GM12878 (cell line): ENCODE measurements at regions not wholly inside any gene's neighbourhood (a gene's known extent, or its start where the extent isn't known, plus 50 kb on each side); places are given as distances from the start of the nearest gene placed in this dataset.
A peak's percentile ranks its signal among the peaks of the same experiment; 100 is the strongest.

Experiments
- ATAC-seq: fragments of 200-7000 bp; cut with Tn5 transposase; 3 replicates; pipeline ENCODE4 v1.9.1; 2020; ENCODE audit warnings: mild to moderate bottlenecking, moderate library complexity
- BruUV-seq: library from RNA; stranded (reverse); fragments of 400-500 nt; replicated peaks from 2 replicates; lab custom pipeline; 2021; lab: Mats Ljungman, UMichigan
- CTCF ChIA-PET: fragments of 300-600 bp; sonication (Branson Sonifier 250); formaldehyde crosslinking; extraction: SDS; loops from one replicate; lab custom pipeline; 2021; ENCODE audit warnings: inconsistent platforms; lab: Yijun Ruan, JAX
- POLR2A ChIA-PET: fragments of 350-600 bp; formaldehyde crosslinking; extraction: SDS; loops from one replicate; lab custom pipeline; 2021; ENCODE audit warnings: inconsistent platforms; lab: Charles Lee
- RAD21 ChIA-PET: fragments of 300-600 bp; sonication (Branson Sonifier 250); formaldehyde crosslinking; loops from one replicate; lab custom pipeline; 2023; ENCODE audit warnings: antibody characterized with exemption; ENCODE audit not compliant: unreplicated experiment; lab: Charles Lee
- SMC1A ChIA-PET: fragments of 300-600 bp; sonication (Branson Sonifier 250); formaldehyde crosslinking; loops from one replicate; lab custom pipeline; 2023; ENCODE audit not compliant: unreplicated experiment, uncharacterized antibody; lab: Charles Lee
- DNase-seq: peaks from one replicate; pipeline ENCODE4 v3.0.0-alpha.2; 2011; ENCODE audit warnings: low read depth, low spot score
- FAIRE-seq: peaks from 3 replicates; lab custom pipeline; 2011; peaks lifted over from hg19 to GRCh38; lab: Jason Lieb, UNC
- H2AFZ ChIP-seq: 2 replicates; pipeline ENCODE4 v1.6.0; 2011; ENCODE audit warnings: low read depth, low read length, control low read depth; ENCODE audit not compliant: control insufficient read depth
- H3K27ac ChIP-seq: 2 replicates; pipeline ENCODE4 v1.5.1; 2011; ENCODE audit warnings: control low read depth; ENCODE audit not compliant: control insufficient read depth, insufficient read depth
- H3K27me3 ChIP-seq, 2 experiments: replicated peaks in 1 of 2; 2 replicates each; pipeline versions ENCODE4 v1.6.0 to v1.6.1; 2011; ENCODE audit warnings: low read length in 1 of 2; ENCODE audit not compliant: control insufficient read depth in 2 of 2, insufficient read depth in 2 of 2
- H3K36me3 ChIP-seq, 2 experiments: 2 replicates each; pipeline ENCODE4 v1.5.1; 2011; ENCODE audit warnings: low read length in 1 of 2; ENCODE audit not compliant: control insufficient read depth in 2 of 2, insufficient read depth in 2 of 2
- H3K4me1 ChIP-seq: 2 replicates; pipeline ENCODE4 v1.6.1; 2011; ENCODE audit warnings: mild to moderate bottlenecking, low read length, moderate library complexity, mixed read lengths; ENCODE audit not compliant: control insufficient read depth, insufficient read depth
- H3K4me2 ChIP-seq: 2 replicates; pipeline ENCODE4 v1.6.0; 2011; ENCODE audit warnings: control low read depth; ENCODE audit not compliant: control insufficient read depth, insufficient read depth
- H3K4me3 ChIP-seq: fragments of 200-600 bp; sonication (generic); 2 replicates; pipeline ENCODE4 v1.5.1; 2016
- H3K79me2 ChIP-seq: 2 replicates; pipeline ENCODE4 v1.6.0; 2011; ENCODE audit warnings: low read length; ENCODE audit not compliant: control insufficient read depth, insufficient read depth
- H3K9ac ChIP-seq: 2 replicates; pipeline ENCODE4 v1.8.0; 2011; ENCODE audit warnings: low read length, control low read depth, mixed read lengths; ENCODE audit not compliant: control insufficient read depth, insufficient read depth
- H3K9me3 ChIP-seq: replicated peaks from 3 replicates; pipeline ENCODE4 v1.5.1; 2011; ENCODE audit warnings: mild to moderate bottlenecking, low read length; ENCODE audit not compliant: control insufficient read depth, insufficient read depth
- H4K20me1 ChIP-seq: 2 replicates; pipeline ENCODE4 v1.6.0; 2011; ENCODE audit not compliant: control insufficient read depth, insufficient read depth
- BHLHE40 ChIP-seq, 2 experiments: fragments of 450-650 bp in 1 of 2; IDR thresholded peaks; 2 replicates each; pipeline ENCODE4 v1.6.1; 2011 to 2017; ENCODE audit warnings: low read depth in 2 of 2, borderline replicate concordance in 1 of 2, improper control_type of control experiment in 1 of 2, low read length in 1 of 2, mild to moderate bottlenecking in 1 of 2
- BMI1 ChIP-seq: fragments of 450-650 bp; IDR thresholded peaks from 2 replicates; pipeline ENCODE4 v1.6.1; 2016; ENCODE audit warnings: mild to moderate bottlenecking, moderate library complexity, borderline replicate concordance
- EGR1 ChIP-seq, 2 experiments: IDR thresholded peaks; 1 replicate in 1 of 2; 2 replicates in 1 of 2; pipeline ENCODE4 v1.6.1; 2011 to 2012; ENCODE audit warnings: low read depth in 2 of 2, low read length in 2 of 2, borderline replicate concordance in 1 of 2, mild to moderate bottlenecking in 1 of 2, moderate library complexity in 1 of 2
- GABPA ChIP-seq: IDR thresholded peaks from 2 replicates; pipeline ENCODE4 v1.6.1; 2014; ENCODE audit warnings: antibody characterized with exemption, low read depth, mild to moderate bottlenecking, inconsistent platforms
- GATAD2B ChIP-seq: fragments of 450-650 bp; conservative IDR thresholded peaks from 2 replicates; pipeline ENCODE4 v1.6.1; 2017; ENCODE audit warnings: low read depth, mild to moderate bottlenecking, moderate library complexity
- IRF5 ChIP-seq: fragments of 450-650 bp; IDR thresholded peaks from 2 replicates; pipeline ENCODE4 v1.6.1; 2017; ENCODE audit warnings: borderline replicate concordance
- JUND ChIP-seq: IDR thresholded peaks from 2 replicates; pipeline ENCODE4 v1.6.1; 2012; ENCODE audit warnings: low read depth, mild to moderate bottlenecking, low read length, improper control_type of control experiment, moderate library complexity
- KLF5 ChIP-seq: fragments of 450-650 bp; IDR thresholded peaks from 2 replicates; pipeline ENCODE4 v1.6.1; 2014; ENCODE audit warnings: mild to moderate bottlenecking; ENCODE audit not compliant: partially characterized antibody
- MEF2B ChIP-seq: fragments of 450-650 bp; IDR thresholded peaks from 2 replicates; pipeline ENCODE4 v1.6.1; 2018; ENCODE audit warnings: mild to moderate bottlenecking, moderate library complexity; ENCODE audit not compliant: partially characterized antibody, poor library complexity, severe bottlenecking
- MYB ChIP-seq: fragments of 150-350 bp; IDR thresholded peaks from 2 replicates; pipeline ENCODE4 v1.6.1; 2014; ENCODE audit warnings: mild to moderate bottlenecking, low read depth, low read length, borderline replicate concordance
- NFYA ChIP-seq: IDR thresholded peaks from 2 replicates; pipeline ENCODE4 v1.6.1; 2011; ENCODE audit warnings: low read depth, mild to moderate bottlenecking, low read length, improper control_type of control experiment, borderline replicate concordance
- PAX8 ChIP-seq: fragments of 450-650 bp; IDR thresholded peaks from 2 replicates; pipeline ENCODE4 v1.6.1; 2017; ENCODE audit warnings: mild to moderate bottlenecking, moderate library complexity
- POLR2A ChIP-seq: IDR thresholded peaks from 2 replicates; pipeline ENCODE4 v1.6.1; 2011; ENCODE audit warnings: low read depth, mild to moderate bottlenecking, low read length
- RCOR1 ChIP-seq: conservative IDR thresholded peaks from 2 replicates; pipeline ENCODE4 v1.6.1; 2012; ENCODE audit warnings: low read depth, low read length, improper control_type of control experiment
- RFX5 ChIP-seq: IDR thresholded peaks from 2 replicates; pipeline ENCODE4 v1.6.1; 2011; ENCODE audit warnings: low read depth, low read length, improper control_type of control experiment
- RUNX3 ChIP-seq: IDR thresholded peaks from 2 replicates; pipeline ENCODE4 v1.6.1; 2012; ENCODE audit warnings: low read length, inconsistent platforms
- SMAD1 ChIP-seq: fragments of 450-650 bp; IDR thresholded peaks from 2 replicates; pipeline ENCODE4 v1.6.1; 2018; ENCODE audit warnings: mild to moderate bottlenecking, low read depth; ENCODE audit not compliant: partially characterized antibody
- YBX1 ChIP-seq: fragments of 450-650 bp; IDR thresholded peaks from 2 replicates; pipeline ENCODE4 v1.6.1; 2016; ENCODE audit warnings: antibody characterized with exemption
- WGBS: methylation state at CpG from one replicate; pipeline ENCODE4 v1.1.6; 2016; ENCODE audit warnings: low lambda C conversion rate; ENCODE audit not compliant: insufficient replicate concordance, insufficient coverage; ENCODE audit errors: missing lambda C conversion rate; 5-methylcytosine and 5-hydroxymethylcytosine counted together
- in situ Hi-C: fragments of 300-500 bp; cut with MboI; formaldehyde crosslinking; loops from 9 replicates; pipeline ENCODE4 v1.14.3; 2018; ENCODE audit warnings: mixed read lengths
- intact Hi-C: fragments of 100-400 bp; cut with micrococcal nuclease; formaldehyde crosslinking; loops from one replicate; pipeline ENCODE4 v1.14.2; 2022; ENCODE audit not compliant: unreplicated experiment

- Histone ChIP-seq H3K4me3 (no peak overlapping the region), H3K9ac (no peak overlapping the region), H3K4me2 (no peak overlapping the region), H3K27ac (no peak overlapping the region), H4K20me1 (no peaks in the 10 kb centered on the region), H2AFZ (no peak overlapping the region), H3K79me2 (no peaks in the 10 kb centered on the region), H3K9me3 (no peaks in the 10 kb centered on the region)
- FAIRE-seq (no peak), ATAC-seq (peak; percentile 40; the same call in 2 of the 3 replicates), DNase-seq (no peak)
- 33% methylated on average over 1 of the region's 1 CpG for WGBS
- BruUV-seq = no TSS peak
- CTCF ChIA-PET = no interaction called here
- in situ Hi-C loops = no loop called here
- RAD21 ChIA-PET = no interaction called here
- SMC1A ChIA-PET = no interaction called here
- POLR2A ChIA-PET = no interaction called here
- TF ChIP-seq RFX5 (no peak), MEF2B (peak; percentile 41), BHLHE40 (IDR thresholded peaks at IDR 0.05; ENCODE audit: borderline replicate concordance in 1 of 2, low read depth in 2 of 2, low read length in 1 of 2) (peak in 1 of 2 experiments; percentile 26; a peak in 1 of 4 replicates), POLR2A (no peak), JUND (no peak)
- TF ChIP-seq, all 136 proteins: peak for 2
- intact Hi-C loops = no loop called here
- no peaks in the 10 kb centered on the region for H3K27me3 ChIP-seq
- H3K36me3 ChIP-seq = no peaks in the 10 kb centered on the region
- no peaks in the 10 kb centered on the region for H3K4me1 ChIP-seq
These were observed 516.1 kb upstream of the CDH10 start for GRCh38 chr5:25160891-25161290.

- no peak overlapping the region for H2AFZ ChIP-seq
- POLR2A ChIA-PET = no interaction called here
- 0% methylated on average over 1 of the region's 1 CpG for WGBS
- no peaks in the 10 kb centered on the region for H3K4me1 ChIP-seq
- H3K27me3 ChIP-seq = no peaks in the 10 kb centered on the region
- no TSS peak for BruUV-seq
- no peaks in the 10 kb centered on the region for H3K9me3 ChIP-seq
- no peak for FAIRE-seq
- intact Hi-C loops = no loop called here
- SMC1A ChIA-PET = no interaction called here
- in situ Hi-C loops = no loop called here
- no peak overlapping the region for H3K4me2 ChIP-seq
- H3K9ac ChIP-seq = no peak overlapping the region
- H4K20me1 ChIP-seq = no peaks in the 10 kb centered on the region
- no peak for ATAC-seq
- CTCF ChIA-PET = no interaction called here
- DNase-seq = no peak
- no peaks in the 10 kb centered on the region for H3K79me2 ChIP-seq
- RAD21 ChIA-PET = no interaction called here
- H3K27ac ChIP-seq = no peak overlapping the region
- H3K4me3 ChIP-seq = no peak overlapping the region
- H3K36me3 ChIP-seq = no peaks in the 10 kb centered on the region
- TF ChIP-seq EGR1 (IDR thresholded peaks at IDR 0.05; ENCODE audit: borderline replicate concordance in 1 of 2, low read depth in 2 of 2, low read length in 2 of 2) = no peak
- TF ChIP-seq KLF5 = no peak
- no peak for TF ChIP-seq BMI1
- no peak for TF ChIP-seq RUNX3
- no peak for TF ChIP-seq NFYA
- TF ChIP-seq IRF5 = no peak
- TF ChIP-seq YBX1 = no peak
- TF ChIP-seq PAX8 = no peak
- TF ChIP-seq GABPA = no peak
- no peak for TF ChIP-seq RCOR1
- TF ChIP-seq MYB = no peak
- TF ChIP-seq SMAD1 = no peak
- TF ChIP-seq GATAD2B = no peak
These were observed 506.0 kb upstream of the CDH10 start for GRCh38 chr5:25150819-25151218.
